ENCODE measurements at regions not wholly inside any gene's neighbourhood (a gene's known extent, or its start where the extent isn't known, plus 50 kb on each side); places are given as distances from the start of the nearest gene placed in this dataset.

GRCh38 chr6:90910893-90911292 is 324.0 kb upstream of the MAP3K7 start:
- no peak overlapping the region for H3K27ac ChIP-seq (ENCODE audit: low read depth in 1 of 2, low read length in 1 of 2)
- no peak overlapping the region for H3K4me3 ChIP-seq
- no peak overlapping the region for H3K9ac ChIP-seq (ENCODE audit: insufficient read depth in 1 of 2, low read length in 2 of 2)
- no peaks in the 10 kb centered on the region for H3K27me3 ChIP-seq (ENCODE audit: control insufficient read depth in 3 of 3, insufficient read depth in 3 of 3, low read length in 2 of 3)
- TF ChIP-seq, protein P1, sequence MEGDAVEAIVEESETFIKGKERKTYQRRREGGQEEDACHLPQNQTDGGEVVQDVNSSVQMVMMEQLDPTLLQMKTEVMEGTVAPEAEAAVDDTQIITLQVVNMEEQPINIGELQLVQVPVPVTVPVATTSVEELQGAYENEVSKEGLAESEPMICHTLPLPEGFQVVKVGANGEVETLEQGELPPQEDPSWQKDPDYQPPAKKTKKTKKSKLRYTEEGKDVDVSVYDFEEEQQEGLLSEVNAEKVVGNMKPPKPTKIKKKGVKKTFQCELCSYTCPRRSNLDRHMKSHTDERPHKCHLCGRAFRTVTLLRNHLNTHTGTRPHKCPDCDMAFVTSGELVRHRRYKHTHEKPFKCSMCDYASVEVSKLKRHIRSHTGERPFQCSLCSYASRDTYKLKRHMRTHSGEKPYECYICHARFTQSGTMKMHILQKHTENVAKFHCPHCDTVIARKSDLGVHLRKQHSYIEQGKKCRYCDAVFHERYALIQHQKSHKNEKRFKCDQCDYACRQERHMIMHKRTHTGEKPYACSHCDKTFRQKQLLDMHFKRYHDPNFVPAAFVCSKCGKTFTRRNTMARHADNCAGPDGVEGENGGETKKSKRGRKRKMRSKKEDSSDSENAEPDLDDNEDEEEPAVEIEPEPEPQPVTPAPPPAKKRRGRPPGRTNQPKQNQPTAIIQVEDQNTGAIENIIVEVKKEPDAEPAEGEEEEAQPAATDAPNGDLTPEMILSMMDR (IDR thresholded peaks at IDR 0.05; ENCODE audit: control extremely low read depth, extremely low read depth), result no peak
- no peak for ATAC-seq (ENCODE audit: insufficient read depth, low FRiP score)
- peaks cover 0 to 11% (median 0%) of the 10 kb centered on the region in 5 donors for H3K4me1 ChIP-seq (ENCODE audit: control insufficient read depth in 5 of 5, insufficient read depth in 5 of 5, low read length in 5 of 5)
- WGBS, 2 donors, result 98 to 99% methylated on average over 6 of the region's 6 CpGs
- H3K9me3 ChIP-seq (ENCODE audit: control insufficient read depth in 4 of 4, insufficient read depth in 3 of 4, low read length in 3 of 4), result peaks cover 0 to 3% (median 0%) of the 10 kb centered on the region in 4 donors
- no peaks in the 10 kb centered on the region for H3K36me3 ChIP-seq (ENCODE audit: control insufficient read depth in 4 of 4, insufficient read depth in 4 of 4, low read length in 4 of 4)
- DNase-seq, result no peak

GRCh38 chr6:90907931-90908655 is 321.2 kb upstream of the MAP3K7 start:
- DNase-seq (no peak), ATAC-seq (ENCODE audit: insufficient read depth, low FRiP score) (no peak)
- no peak overlapping the region for H3K9ac ChIP-seq (ENCODE audit: insufficient read depth in 1 of 2, low read length in 2 of 2)
- no peaks in the 10 kb centered on the region for H3K27me3 ChIP-seq (ENCODE audit: control insufficient read depth in 3 of 3, insufficient read depth in 3 of 3, low read length in 2 of 3)
- H3K27ac ChIP-seq (ENCODE audit: low read depth in 1 of 2, low read length in 1 of 2), result no peak overlapping the region
- H3K9me3 ChIP-seq (ENCODE audit: control insufficient read depth in 4 of 4, insufficient read depth in 3 of 4, low read length in 3 of 4), result no peaks in the 10 kb centered on the region
- H3K4me3 ChIP-seq, result no peak overlapping the region
- H3K4me1 ChIP-seq (ENCODE audit: control insufficient read depth in 5 of 5, insufficient read depth in 5 of 5, low read length in 5 of 5), result peaks cover 0 to 2% (median 0%) of the 10 kb centered on the region in 5 donors
- no peaks in the 10 kb centered on the region for H3K36me3 ChIP-seq (ENCODE audit: control insufficient read depth in 4 of 4, insufficient read depth in 4 of 4, low read length in 4 of 4)
- 77 to 80% methylated on average over 4 of the region's 4 CpGs for WGBS, 2 donors
- TF ChIP-seq, protein P1 (IDR thresholded peaks at IDR 0.05; ENCODE audit: control extremely low read depth, extremely low read depth), result no peak

DNA sequence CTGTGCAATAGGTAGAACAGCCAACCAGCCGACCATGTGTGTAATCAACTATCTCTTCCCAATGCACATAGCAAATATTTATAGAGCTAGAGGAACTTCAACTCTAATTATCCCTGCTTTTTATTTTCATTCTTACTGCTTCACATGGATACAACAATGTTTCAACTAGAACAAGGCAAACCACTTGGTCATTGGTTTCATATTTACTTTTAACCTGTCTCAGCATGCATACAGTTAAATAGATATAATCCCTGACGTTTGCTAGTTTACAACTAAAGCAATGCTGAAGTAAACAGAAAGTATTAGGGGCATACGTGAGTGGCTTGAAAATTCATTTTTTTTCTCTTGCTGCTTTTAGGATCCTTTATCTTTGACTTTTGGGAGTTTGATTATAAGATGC is 318.5 kb upstream of the MAP3K7 start:
- no peak overlapping the region for H3K9ac ChIP-seq (ENCODE audit: insufficient read depth in 1 of 2, low read length in 2 of 2)

More for the DNA sequence above, 318.5 kb upstream of the MAP3K7 start:
- DNase-seq (no peak), ATAC-seq (ENCODE audit: insufficient read depth, low FRiP score) (no peak)
- Histone ChIP-seq H3K36me3 (ENCODE audit: control insufficient read depth in 4 of 4, insufficient read depth in 4 of 4, low read length in 4 of 4) (no peaks in the 10 kb centered on the region), H3K27me3 (ENCODE audit: control insufficient read depth in 3 of 3, insufficient read depth in 3 of 3, low read length in 2 of 3) (no peaks in the 10 kb centered on the region), H3K4me1 (ENCODE audit: control insufficient read depth in 5 of 5, insufficient read depth in 5 of 5, low read length in 5 of 5) (no peaks in the 10 kb centered on the region), H3K4me3 (no peak overlapping the region), H3K27ac (ENCODE audit: low read depth in 1 of 2, low read length in 1 of 2) (no peak overlapping the region), H3K9me3 (ENCODE audit: control insufficient read depth in 4 of 4, insufficient read depth in 3 of 4, low read length in 3 of 4) (no peaks in the 10 kb centered on the region)
- TF ChIP-seq, protein P1 (IDR thresholded peaks at IDR 0.05; ENCODE audit: control extremely low read depth, extremely low read depth), result no peak
- 65 to 80% methylated on average over 3 of the region's 3 CpGs for WGBS, 2 donors

Measured in lung (tissue), 11 donors.